ENCODE measurements at regions not wholly inside any gene's neighbourhood (a gene's known extent, or its start where the extent isn't known, plus 50 kb on each side); places are given as distances from the start of the nearest gene placed in this dataset.

DNA sequence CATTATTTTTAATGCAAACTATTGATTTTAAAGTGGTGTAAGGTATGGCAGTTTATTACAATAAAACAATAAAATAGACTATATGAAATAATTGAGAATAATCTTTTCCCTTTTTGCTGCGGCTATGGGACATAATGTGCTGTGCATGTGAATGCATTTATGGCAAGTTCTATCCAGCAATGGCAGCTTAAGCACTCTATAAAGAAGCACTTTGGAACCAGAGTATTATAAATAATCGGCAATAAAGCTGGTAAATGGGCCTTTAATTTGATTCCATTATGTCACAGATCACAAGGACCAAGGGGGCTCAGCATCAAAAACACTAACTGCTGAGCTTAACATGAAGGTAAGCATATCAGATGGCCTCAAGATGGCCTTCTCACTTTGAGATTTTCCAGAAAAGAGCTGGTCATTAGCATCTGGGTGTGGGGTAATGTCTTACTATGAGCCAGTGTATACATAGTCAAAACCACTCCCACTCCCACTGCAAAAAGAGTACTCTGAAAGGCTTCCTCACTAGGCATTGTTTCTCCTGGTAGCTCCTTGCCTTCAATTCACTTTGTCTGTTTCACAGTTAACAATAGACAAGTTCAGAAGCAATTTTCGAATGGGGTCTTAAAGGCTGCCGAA lies 97.1 kb upstream of the ASTN2 start:
- Histone ChIP-seq H3K4me3 (ENCODE audit: low read length in 2 of 2) (no peak overlapping the region), H3K9me3 (ENCODE audit: control insufficient read depth in 2 of 2, insufficient read depth in 1 of 2, low read length in 1 of 2) (no peaks in the 10 kb centered on the region), H3K36me3 (ENCODE audit: control insufficient read depth in 2 of 2, insufficient read depth in 2 of 2, low read length in 1 of 2) (no peaks in the 10 kb centered on the region), H3K27ac (ENCODE audit: low read depth in 1 of 2, low read length in 1 of 2) (no peak overlapping the region), H3K4me1 (ENCODE audit: control insufficient read depth in 2 of 2, insufficient read depth in 2 of 2, low read length in 2 of 2) (no peaks in the 10 kb centered on the region), H3K27me3 (ENCODE audit: control insufficient read depth in 2 of 2, insufficient read depth in 1 of 2, low read length in 1 of 2) (no peaks in the 10 kb centered on the region)
- 91% methylated on average over 4 of the region's 4 CpGs for WGBS
- no peak for DNase-seq (ENCODE audit: low read depth in 6 of 9, low spot score in 9 of 9)

DNA sequence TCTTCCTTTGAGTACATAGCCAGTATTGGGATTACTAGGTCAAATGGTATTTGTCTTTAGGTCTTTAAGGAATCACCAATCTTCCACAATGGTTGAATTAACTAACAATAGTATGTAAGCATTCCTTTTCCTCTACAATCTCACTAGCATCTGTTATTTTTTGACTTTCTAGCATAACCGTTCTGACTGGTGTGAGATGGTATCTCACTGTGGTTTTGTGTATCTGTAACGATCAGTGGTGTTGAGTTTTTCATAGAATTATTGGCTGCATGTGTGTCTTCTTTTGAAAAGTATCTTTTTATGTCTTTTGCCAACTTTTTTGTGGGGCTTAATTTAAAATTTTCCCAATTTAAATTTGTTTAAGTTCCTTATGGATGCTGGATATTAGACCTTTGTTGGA lies 81.5 kb upstream of the ASTN2 start:
- Histone ChIP-seq H3K4me3 (ENCODE audit: low read length in 2 of 2) (no peak overlapping the region), H3K27ac (ENCODE audit: low read depth in 1 of 2, low read length in 1 of 2) (no peak overlapping the region), H3K36me3 (ENCODE audit: control insufficient read depth in 2 of 2, insufficient read depth in 2 of 2, low read length in 1 of 2) (no peaks in the 10 kb centered on the region), H3K9me3 (ENCODE audit: control insufficient read depth in 2 of 2, insufficient read depth in 1 of 2, low read length in 1 of 2) (no peaks in the 10 kb centered on the region), H3K27me3 (ENCODE audit: control insufficient read depth in 2 of 2, insufficient read depth in 1 of 2, low read length in 1 of 2) (no peaks in the 10 kb centered on the region), H3K4me1 (ENCODE audit: control insufficient read depth in 2 of 2, insufficient read depth in 2 of 2, low read length in 2 of 2) (no peaks in the 10 kb centered on the region)
- no peak for DNase-seq (ENCODE audit: low read depth in 6 of 9, low spot score in 9 of 9)
- 52% methylated on average over 2 of the region's 2 CpGs for WGBS

DNA sequence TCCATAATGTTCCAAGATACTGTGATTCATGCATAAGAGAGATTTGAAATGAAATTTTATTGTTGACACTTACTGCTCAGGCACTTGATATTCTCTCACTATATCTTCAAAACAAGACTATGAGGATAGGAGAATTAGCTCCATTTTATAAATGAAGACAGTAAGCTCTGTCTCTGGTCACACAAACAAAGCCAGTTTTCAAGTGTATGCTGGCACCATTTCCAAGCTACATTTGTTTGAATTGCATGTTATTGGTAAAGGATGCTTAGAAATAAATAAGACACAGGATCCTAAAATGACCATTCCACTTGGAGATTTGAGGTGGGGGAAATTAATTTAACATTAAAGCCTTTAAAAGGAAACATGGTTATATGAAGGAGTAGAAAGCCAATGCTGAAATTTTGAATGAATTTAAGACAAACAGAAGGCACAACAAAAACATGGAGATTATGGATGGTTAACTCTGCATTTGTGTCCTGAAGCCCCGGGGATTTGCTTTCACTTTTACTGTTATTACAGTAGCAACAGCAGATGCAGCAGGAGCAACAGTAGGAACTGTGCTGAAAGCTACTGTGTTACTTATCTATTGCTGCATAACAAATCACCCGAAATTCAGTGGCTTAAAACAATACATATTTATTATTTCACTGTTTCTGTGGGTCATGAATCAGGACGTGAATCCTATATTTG lies 79.7 kb upstream of the ASTN2 start:
- DNase-seq (ENCODE audit: low read depth in 6 of 9, low spot score in 9 of 9), result no peak
- WGBS, result 66% methylated on average over 3 of the region's 3 CpGs
- Histone ChIP-seq H3K36me3 (ENCODE audit: control insufficient read depth in 2 of 2, insufficient read depth in 2 of 2, low read length in 1 of 2) (no peaks in the 10 kb centered on the region), H3K27ac (ENCODE audit: low read depth in 1 of 2, low read length in 1 of 2) (no peak overlapping the region), H3K4me1 (ENCODE audit: control insufficient read depth in 2 of 2, insufficient read depth in 2 of 2, low read length in 2 of 2) (no peaks in the 10 kb centered on the region), H3K27me3 (ENCODE audit: control insufficient read depth in 2 of 2, insufficient read depth in 1 of 2, low read length in 1 of 2) (no peaks in the 10 kb centered on the region), H3K9me3 (ENCODE audit: control insufficient read depth in 2 of 2, insufficient read depth in 1 of 2, low read length in 1 of 2) (no peaks in the 10 kb centered on the region), H3K4me3 (ENCODE audit: low read length in 2 of 2) (no peak overlapping the region)

DNA sequence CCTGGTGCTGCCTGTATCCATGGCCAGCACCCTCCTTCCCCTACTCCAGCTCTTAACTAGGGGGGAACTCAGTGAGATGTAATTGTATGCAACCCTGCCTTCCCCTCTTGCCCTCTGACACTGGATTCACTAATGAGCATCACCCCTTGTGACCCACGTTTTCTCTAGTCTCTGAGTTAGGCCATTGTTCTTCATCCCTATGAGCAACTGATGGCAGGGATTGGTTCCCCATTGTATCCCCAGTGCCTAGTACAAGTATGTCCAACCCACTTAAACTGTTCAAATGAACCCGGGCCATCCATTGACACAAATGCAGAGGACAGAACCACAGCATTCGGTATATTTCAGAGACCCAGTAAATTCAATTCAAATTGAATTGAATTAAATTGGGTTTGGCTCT lies 77.6 kb upstream of the ASTN2 start:
- no peak for DNase-seq (ENCODE audit: low read depth in 6 of 9, low spot score in 9 of 9)
- Histone ChIP-seq H3K4me1 (ENCODE audit: control insufficient read depth in 2 of 2, insufficient read depth in 2 of 2, low read length in 2 of 2) (no peaks in the 10 kb centered on the region), H3K36me3 (ENCODE audit: control insufficient read depth in 2 of 2, insufficient read depth in 2 of 2, low read length in 1 of 2) (no peaks in the 10 kb centered on the region), H3K4me3 (ENCODE audit: low read length in 2 of 2) (no peak overlapping the region), H3K9me3 (ENCODE audit: control insufficient read depth in 2 of 2, insufficient read depth in 1 of 2, low read length in 1 of 2) (no peaks in the 10 kb centered on the region), H3K27ac (ENCODE audit: low read depth in 1 of 2, low read length in 1 of 2) (no peak overlapping the region), H3K27me3 (ENCODE audit: control insufficient read depth in 2 of 2, insufficient read depth in 1 of 2, low read length in 1 of 2) (no peaks in the 10 kb centered on the region)
- 69% methylated on average over 3 of the region's 3 CpGs for whole genome bisulfite sequencing

DNA sequence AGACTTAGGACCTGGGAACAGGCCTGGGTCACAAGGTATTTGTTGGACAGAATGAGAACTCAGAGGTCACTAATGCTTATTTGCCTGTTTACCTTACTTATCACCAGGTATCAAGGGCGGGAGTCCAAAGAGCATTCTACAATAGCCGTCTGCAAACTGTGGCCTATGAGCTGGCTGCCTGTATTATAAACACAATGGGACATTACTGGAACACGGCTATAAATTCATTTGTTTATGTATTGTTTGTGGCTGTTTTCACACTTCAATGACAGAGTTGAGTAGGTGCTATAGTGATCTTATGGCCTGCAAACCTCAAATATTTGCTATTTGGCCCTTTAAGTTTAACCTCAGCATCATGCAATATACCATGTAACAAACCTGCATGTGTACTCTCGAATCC lies 76.6 kb upstream of the ASTN2 start:
- DNase-seq (ENCODE audit: low read depth in 6 of 9, low spot score in 9 of 9), result no peak
- 80% methylated on average over 4 of the region's 4 CpGs for WGBS
- Histone ChIP-seq H3K4me3 (ENCODE audit: low read length in 2 of 2) (no peak overlapping the region), H3K9me3 (ENCODE audit: control insufficient read depth in 2 of 2, insufficient read depth in 1 of 2, low read length in 1 of 2) (no peaks in the 10 kb centered on the region), H3K27ac (ENCODE audit: low read depth in 1 of 2, low read length in 1 of 2) (no peak overlapping the region), H3K4me1 (ENCODE audit: control insufficient read depth in 2 of 2, insufficient read depth in 2 of 2, low read length in 2 of 2) (no peaks in the 10 kb centered on the region), H3K36me3 (ENCODE audit: control insufficient read depth in 2 of 2, insufficient read depth in 2 of 2, low read length in 1 of 2) (no peaks in the 10 kb centered on the region), H3K27me3 (ENCODE audit: control insufficient read depth in 2 of 2, insufficient read depth in 1 of 2, low read length in 1 of 2) (no peaks in the 10 kb centered on the region)

DNA sequence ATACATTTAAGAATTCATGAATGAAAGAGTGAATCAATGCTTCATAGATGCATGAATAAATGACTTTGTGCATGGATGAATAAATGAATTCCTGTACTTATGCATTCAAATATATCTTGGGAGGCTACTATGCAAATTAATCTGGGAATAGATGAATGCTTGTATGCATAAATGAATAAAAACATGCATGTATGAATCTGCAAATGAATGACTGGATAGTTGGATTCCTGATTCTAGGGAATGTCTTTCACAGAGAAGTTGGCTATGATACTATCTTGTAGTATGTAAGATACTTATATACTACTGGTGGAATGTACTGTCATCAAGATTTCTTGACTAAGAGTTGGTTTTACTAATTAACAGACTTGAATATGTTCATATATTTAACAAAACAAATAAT lies 75.3 kb upstream of the ASTN2 start:
- Histone ChIP-seq H3K4me3 (ENCODE audit: low read length in 2 of 2) (no peak overlapping the region), H3K4me1 (ENCODE audit: control insufficient read depth in 2 of 2, insufficient read depth in 2 of 2, low read length in 2 of 2) (no peaks in the 10 kb centered on the region), H3K27ac (ENCODE audit: low read depth in 1 of 2, low read length in 1 of 2) (no peak overlapping the region), H3K27me3 (ENCODE audit: control insufficient read depth in 2 of 2, insufficient read depth in 1 of 2, low read length in 1 of 2) (no peaks in the 10 kb centered on the region), H3K36me3 (ENCODE audit: control insufficient read depth in 2 of 2, insufficient read depth in 2 of 2, low read length in 1 of 2) (no peaks in the 10 kb centered on the region), H3K9me3 (ENCODE audit: control insufficient read depth in 2 of 2, insufficient read depth in 1 of 2, low read length in 1 of 2) (no peaks in the 10 kb centered on the region)
- no peak for DNase-seq (ENCODE audit: low read depth in 6 of 9, low spot score in 9 of 9)

DNA sequence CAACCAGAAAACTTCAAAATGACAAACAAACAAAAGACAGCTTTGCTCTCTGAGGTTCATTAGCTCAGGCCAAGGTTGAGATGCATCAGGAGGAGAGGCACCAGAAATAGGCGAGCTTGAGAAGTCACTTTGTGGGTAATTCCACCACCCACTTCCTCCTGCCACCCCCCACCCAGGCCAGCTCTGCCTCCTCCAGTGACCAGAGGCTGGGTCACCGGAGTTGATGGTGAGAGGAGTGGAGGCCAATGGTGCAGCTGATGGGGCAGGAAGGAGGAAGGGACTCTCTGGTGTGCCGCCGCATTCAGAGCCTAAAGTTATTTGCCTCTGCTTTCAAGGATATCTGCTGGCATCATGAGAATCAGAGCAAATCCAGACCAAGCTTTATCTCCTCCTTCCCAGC lies 73.8 kb upstream of the ASTN2 start:
- Histone ChIP-seq H3K9me3 (ENCODE audit: control insufficient read depth in 2 of 2, insufficient read depth in 1 of 2, low read length in 1 of 2) (no peaks in the 10 kb centered on the region), H3K4me1 (ENCODE audit: control insufficient read depth in 2 of 2, insufficient read depth in 2 of 2, low read length in 2 of 2) (no peaks in the 10 kb centered on the region), H3K27me3 (ENCODE audit: control insufficient read depth in 2 of 2, insufficient read depth in 1 of 2, low read length in 1 of 2) (no peaks in the 10 kb centered on the region), H3K27ac (ENCODE audit: low read depth in 1 of 2, low read length in 1 of 2) (no peak overlapping the region), H3K36me3 (ENCODE audit: control insufficient read depth in 2 of 2, insufficient read depth in 2 of 2, low read length in 1 of 2) (no peaks in the 10 kb centered on the region), H3K4me3 (ENCODE audit: low read length in 2 of 2) (no peak overlapping the region)
- 85% methylated on average over 4 of the region's 4 CpGs for WGBS
- no peak for DNase-seq (ENCODE audit: low read depth in 6 of 9, low spot score in 9 of 9)

DNA sequence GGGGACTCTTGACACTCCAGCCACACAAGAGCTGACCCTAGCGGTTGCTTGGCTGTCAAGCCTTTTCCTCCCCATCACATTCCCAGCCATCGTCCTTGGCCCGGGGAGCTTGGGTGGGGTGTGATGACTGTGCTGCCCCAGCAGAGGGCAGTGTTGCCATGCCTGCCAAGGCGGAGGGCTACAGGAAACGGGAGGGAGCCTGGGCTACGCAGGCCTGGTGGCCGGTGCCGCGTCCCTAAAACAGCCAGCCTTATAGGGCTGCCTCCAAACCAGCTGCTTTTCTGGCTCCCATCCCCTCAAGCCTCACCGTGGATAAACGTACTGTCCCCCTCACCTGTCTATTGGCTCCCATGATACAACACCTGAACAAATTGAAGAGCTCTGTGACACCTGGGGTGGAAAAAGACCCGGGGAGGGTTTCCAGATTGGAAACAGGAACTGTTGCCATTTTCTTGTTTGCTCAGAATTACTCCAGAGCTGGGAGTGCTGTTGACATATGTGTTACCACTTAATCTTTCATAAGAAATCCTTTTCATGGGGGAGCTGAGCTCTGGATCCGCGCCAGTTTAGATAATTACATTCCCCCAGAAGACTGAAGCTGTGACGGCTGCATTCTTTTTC lies 72.8 kb upstream of the ASTN2 start:
- peak in 8 of 9 donors; percentile 18 to 66 (median 32) for DNase-seq (ENCODE audit: low read depth in 6 of 9, low spot score in 9 of 9)
- Histone ChIP-seq H3K27ac (ENCODE audit: low read depth in 1 of 2, low read length in 1 of 2) (no peak overlapping the region), H3K36me3 (ENCODE audit: control insufficient read depth in 2 of 2, insufficient read depth in 2 of 2, low read length in 1 of 2) (no peaks in the 10 kb centered on the region), H3K9me3 (ENCODE audit: control insufficient read depth in 2 of 2, insufficient read depth in 1 of 2, low read length in 1 of 2) (no peaks in the 10 kb centered on the region), H3K4me3 (ENCODE audit: low read length in 2 of 2) (no peak overlapping the region), H3K27me3 (ENCODE audit: control insufficient read depth in 2 of 2, insufficient read depth in 1 of 2, low read length in 1 of 2) (no peaks in the 10 kb centered on the region), H3K4me1 (ENCODE audit: control insufficient read depth in 2 of 2, insufficient read depth in 2 of 2, low read length in 2 of 2) (no peaks in the 10 kb centered on the region)
- 14% methylated on average over 15 of the region's 15 CpGs for WGBS

DNA sequence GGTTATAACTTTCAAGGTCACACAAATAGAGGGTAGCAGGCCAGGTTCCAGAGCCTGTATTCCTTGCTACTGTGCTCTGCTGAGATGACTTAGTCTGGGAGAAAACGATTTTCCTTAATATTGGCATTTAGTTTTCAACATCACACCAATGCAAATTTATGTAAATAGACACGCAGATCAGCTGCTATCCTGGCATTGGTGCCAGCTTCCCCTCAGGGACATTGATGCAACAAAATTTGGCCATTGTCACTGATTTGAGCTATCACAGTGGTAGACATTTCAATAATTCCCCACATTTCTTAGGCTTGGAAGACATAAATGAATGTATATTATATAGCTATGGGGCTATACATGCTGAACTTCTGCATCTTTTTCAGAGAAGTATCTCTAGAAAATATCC lies 71.6 kb upstream of the ASTN2 start:
- no peaks in the 10 kb centered on the region for H3K9me3 ChIP-seq (ENCODE audit: control insufficient read depth in 2 of 2, insufficient read depth in 1 of 2, low read length in 1 of 2)
- no peaks in the 10 kb centered on the region for H3K4me1 ChIP-seq (ENCODE audit: control insufficient read depth in 2 of 2, insufficient read depth in 2 of 2, low read length in 2 of 2)
- no peaks in the 10 kb centered on the region for H3K27me3 ChIP-seq (ENCODE audit: control insufficient read depth in 2 of 2, insufficient read depth in 1 of 2, low read length in 1 of 2)
- no peak overlapping the region for H3K27ac ChIP-seq (ENCODE audit: low read depth in 1 of 2, low read length in 1 of 2)
- no peaks in the 10 kb centered on the region for H3K36me3 ChIP-seq (ENCODE audit: control insufficient read depth in 2 of 2, insufficient read depth in 2 of 2, low read length in 1 of 2)
- 72% methylated on average over 2 of the region's 2 CpGs for WGBS
- DNase-seq (ENCODE audit: low read depth in 6 of 9, low spot score in 9 of 9), result no peak
- no peak overlapping the region for H3K4me3 ChIP-seq (ENCODE audit: low read length in 2 of 2)

All from thymus (tissue), 11 donors.